ENCODE measurements at regions not wholly inside any gene's neighbourhood (a gene's known extent, or its start where the extent isn't known, plus 50 kb on each side); places are given as distances from the start of the nearest gene placed in this dataset.

DNA sequence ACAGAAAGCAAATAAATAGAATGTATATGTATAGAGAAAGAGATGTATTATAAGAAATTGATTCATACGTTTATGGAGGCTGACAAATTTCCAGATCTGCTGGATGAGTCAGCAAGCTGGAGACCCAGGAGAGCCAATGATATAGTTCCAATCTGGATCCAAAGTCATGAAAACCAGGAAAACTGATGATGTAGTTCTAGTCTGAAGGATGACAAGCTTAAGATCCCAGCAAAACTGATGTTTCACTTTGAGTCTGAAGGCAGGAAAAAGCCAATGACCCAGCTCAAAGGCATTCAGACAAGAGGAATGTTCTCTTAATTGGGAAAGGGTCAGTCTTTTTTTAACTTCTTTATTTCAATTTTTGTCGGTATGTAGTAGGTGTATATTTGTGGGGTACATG lies 102.6 kb downstream of the LHFPL1 start:
- DNase-seq (ENCODE audit: insufficient read length, low spot score) (no peak), FAIRE-seq (no peak)

DNA sequence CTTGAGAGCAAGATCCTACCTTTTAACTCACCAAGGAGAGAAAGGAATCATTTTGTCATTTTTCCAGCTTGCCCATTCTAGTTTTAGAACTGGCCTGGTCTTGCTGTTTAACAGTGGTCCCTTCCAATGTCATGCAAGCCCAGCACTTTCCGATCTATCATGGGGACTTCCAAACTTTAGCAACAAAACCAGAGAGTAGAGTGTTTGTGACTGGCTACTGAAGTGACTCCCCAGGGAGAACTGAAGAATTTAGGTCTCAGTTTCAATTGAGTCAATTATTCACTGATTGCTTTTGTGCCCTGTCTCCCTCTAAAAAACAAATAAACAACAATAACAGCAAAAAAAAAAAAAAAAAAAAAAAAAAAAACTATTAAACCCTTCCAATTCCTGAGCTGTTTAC lies 108.3 kb downstream of the LHFPL1 start:
- TF ChIP-seq SPI1 (IDR thresholded peaks at IDR 0.05; ENCODE audit: low read depth, low read length) (no peak), POLR2AphosphoS5 (IDR thresholded peaks at IDR 0.05; ENCODE audit: low read depth, low read length) (no peak), PAX5 (IDR thresholded peaks at IDR 0.05; ENCODE audit: insufficient read depth, low read length, severe bottlenecking) (no peak), POU2F2 (IDR thresholded peaks at IDR 0.05; ENCODE audit: low read depth, low read length) (no peak), TAF1 (IDR thresholded peaks at IDR 0.05; ENCODE audit: low read depth, low read length) (no peak), POLR2A (IDR thresholded peaks at IDR 0.05; ENCODE audit: low read depth, low read length) (no peak)
- no peak for DNase-seq (ENCODE audit: insufficient read length, low spot score)
- FAIRE-seq: no peak

More for the DNA sequence above, 102.6 kb downstream of the LHFPL1 start:
- TF ChIP-seq SPI1 (IDR thresholded peaks at IDR 0.05; ENCODE audit: low read depth, low read length) (no peak), POLR2AphosphoS5 (IDR thresholded peaks at IDR 0.05; ENCODE audit: low read depth, low read length) (no peak), POLR2A (IDR thresholded peaks at IDR 0.05; ENCODE audit: low read depth, low read length) (no peak), PAX5 (IDR thresholded peaks at IDR 0.05; ENCODE audit: insufficient read depth, low read length, severe bottlenecking) (no peak), POU2F2 (IDR thresholded peaks at IDR 0.05; ENCODE audit: low read depth, low read length) (no peak)

DNA sequence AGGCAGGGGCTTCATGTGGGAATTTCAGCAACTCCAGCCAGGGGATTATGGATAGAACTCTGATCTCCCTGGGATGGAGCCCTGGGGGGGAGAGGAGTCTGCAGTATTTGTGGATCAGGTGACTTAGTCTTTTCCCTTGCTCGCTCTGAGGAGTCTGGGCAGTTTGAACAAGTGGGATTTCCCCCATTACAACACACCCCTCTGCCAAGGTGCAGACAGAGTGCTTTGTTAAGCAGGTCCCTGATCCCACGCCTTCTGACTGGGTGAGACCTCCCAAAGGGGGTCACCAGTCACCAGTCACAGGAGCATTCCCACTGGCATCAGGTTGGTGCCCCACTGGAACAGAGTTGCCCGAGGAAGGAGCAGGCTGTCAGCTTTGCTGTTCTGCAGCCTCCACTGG lies 123.9 kb downstream of the LHFPL1 start:
- TF ChIP-seq POLR2AphosphoS5 (IDR thresholded peaks at IDR 0.05; ENCODE audit: low read depth, low read length): no peak
- TF ChIP-seq PAX5 (IDR thresholded peaks at IDR 0.05; ENCODE audit: insufficient read depth, low read length, severe bottlenecking): no peak
- TF ChIP-seq POLR2A (IDR thresholded peaks at IDR 0.05; ENCODE audit: low read depth, low read length): no peak
- no peak for TF ChIP-seq POU2F2 (IDR thresholded peaks at IDR 0.05; ENCODE audit: low read depth, low read length)
- TF ChIP-seq SPI1 (IDR thresholded peaks at IDR 0.05; ENCODE audit: low read depth, low read length): no peak
- no peak for TF ChIP-seq TAF1 (IDR thresholded peaks at IDR 0.05; ENCODE audit: low read depth, low read length)
- FAIRE-seq (no peak), DNase-seq (ENCODE audit: insufficient read length, low spot score) (no peak)

DNA sequence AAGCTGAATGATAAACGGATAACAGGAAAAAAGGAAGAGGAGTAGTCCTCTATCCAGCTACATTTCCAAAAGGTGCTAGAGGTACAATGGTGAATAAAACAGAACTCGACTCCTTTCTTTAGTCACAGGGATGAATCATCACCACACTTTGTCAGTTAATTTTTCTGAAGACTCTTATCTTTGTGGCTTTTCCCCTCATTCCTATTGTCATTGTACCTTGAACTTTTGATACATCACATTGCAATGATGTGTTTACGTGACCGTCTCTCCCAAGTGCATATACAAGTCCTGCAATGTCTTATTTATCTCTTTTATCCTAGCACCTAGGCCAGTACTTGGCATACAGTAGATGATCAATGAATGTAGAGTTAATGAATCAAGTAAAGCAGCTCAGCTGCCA lies 134.7 kb downstream of the LHFPL1 start:
- no peak for TF ChIP-seq PAX5 (IDR thresholded peaks at IDR 0.05; ENCODE audit: insufficient read depth, low read length, severe bottlenecking)
- no peak for TF ChIP-seq POLR2AphosphoS5 (IDR thresholded peaks at IDR 0.05; ENCODE audit: low read depth, low read length)
- no peak for TF ChIP-seq SPI1 (IDR thresholded peaks at IDR 0.05; ENCODE audit: low read depth, low read length)
- TF ChIP-seq POLR2A (IDR thresholded peaks at IDR 0.05; ENCODE audit: low read depth, low read length): no peak
- TF ChIP-seq POU2F2 (IDR thresholded peaks at IDR 0.05; ENCODE audit: low read depth, low read length): no peak
- no peak for TF ChIP-seq TAF1 (IDR thresholded peaks at IDR 0.05; ENCODE audit: low read depth, low read length)
- FAIRE-seq: no peak
- no peak for DNase-seq (ENCODE audit: insufficient read length, low spot score)

DNA sequence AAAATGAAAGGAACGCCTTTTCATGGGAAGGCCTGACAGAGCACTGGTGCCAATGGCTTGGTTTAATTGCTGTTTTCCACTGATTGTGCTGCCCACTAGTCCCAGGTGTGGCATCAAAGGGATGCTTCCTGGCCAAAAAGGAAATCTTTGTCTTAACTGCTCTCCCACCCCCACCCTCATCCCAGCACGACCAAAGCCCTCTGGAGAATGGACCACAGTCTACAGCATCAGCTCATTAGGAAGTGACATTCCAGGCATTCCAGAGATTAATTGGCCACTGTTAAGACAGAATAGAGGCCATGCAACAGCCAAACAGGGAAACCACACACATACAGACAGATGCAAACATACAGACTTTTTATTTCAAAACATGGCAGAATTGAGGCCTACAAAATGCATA lies 143.2 kb downstream of the LHFPL1 start:
- FAIRE-seq: no peak

DNA sequence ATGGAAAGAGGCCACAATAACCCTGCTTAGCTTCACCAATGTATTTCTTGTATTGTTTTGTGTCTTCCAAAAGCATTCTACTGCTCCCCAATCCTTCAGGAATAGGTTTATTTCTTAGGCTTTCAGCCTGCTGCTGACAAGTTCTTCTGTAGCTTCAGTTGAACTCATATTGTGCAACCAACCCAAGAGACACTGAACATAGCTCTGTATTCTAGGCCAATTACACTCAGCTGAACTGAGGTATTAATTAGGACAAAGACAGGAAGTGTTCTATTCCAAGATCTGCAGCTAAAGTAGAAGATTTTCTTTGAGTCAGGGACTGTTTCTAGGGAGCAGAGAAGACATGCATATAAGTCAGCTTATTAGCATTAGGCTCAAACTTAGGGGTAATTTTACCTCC lies 151.8 kb downstream of the LHFPL1 start:
- no peak for DNase-seq (ENCODE audit: insufficient read length, low spot score)
- FAIRE-seq: no peak
- TF ChIP-seq PAX5 (IDR thresholded peaks at IDR 0.05; ENCODE audit: insufficient read depth, low read length, severe bottlenecking) (no peak), POU2F2 (IDR thresholded peaks at IDR 0.05; ENCODE audit: low read depth, low read length) (no peak), POLR2AphosphoS5 (IDR thresholded peaks at IDR 0.05; ENCODE audit: low read depth, low read length) (no peak), TAF1 (IDR thresholded peaks at IDR 0.05; ENCODE audit: low read depth, low read length) (no peak), SPI1 (IDR thresholded peaks at IDR 0.05; ENCODE audit: low read depth, low read length) (no peak), POLR2A (IDR thresholded peaks at IDR 0.05; ENCODE audit: low read depth, low read length) (no peak)

More for the DNA sequence above, 143.2 kb downstream of the LHFPL1 start:
- no peak for DNase-seq (ENCODE audit: insufficient read length, low spot score)
- TF ChIP-seq POLR2AphosphoS5 (IDR thresholded peaks at IDR 0.05; ENCODE audit: low read depth, low read length) (no peak), PAX5 (IDR thresholded peaks at IDR 0.05; ENCODE audit: insufficient read depth, low read length, severe bottlenecking) (no peak), POU2F2 (IDR thresholded peaks at IDR 0.05; ENCODE audit: low read depth, low read length) (no peak), SPI1 (IDR thresholded peaks at IDR 0.05; ENCODE audit: low read depth, low read length) (no peak), POLR2A (IDR thresholded peaks at IDR 0.05; ENCODE audit: low read depth, low read length) (no peak), TAF1 (IDR thresholded peaks at IDR 0.05; ENCODE audit: low read depth, low read length) (no peak)

DNA sequence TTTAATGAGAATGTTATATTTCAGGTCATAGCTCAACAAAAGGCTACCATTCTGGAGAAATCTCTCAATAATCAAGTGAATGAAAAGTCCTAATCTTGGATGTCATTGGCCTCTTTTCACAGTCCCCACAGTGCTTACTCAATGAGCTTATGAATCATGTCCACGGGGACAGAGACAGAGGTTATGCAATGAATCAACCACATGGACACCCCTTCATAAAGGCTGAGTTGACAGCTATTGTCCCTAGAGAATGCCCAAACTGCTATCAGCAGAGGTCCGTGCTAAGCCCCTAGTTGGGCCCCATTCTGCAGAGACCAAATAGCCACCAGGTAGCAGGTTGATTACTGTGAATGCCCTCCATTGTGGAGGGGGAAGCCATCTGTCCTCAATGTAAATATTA lies 158.1 kb downstream of the LHFPL1 start:
- TF ChIP-seq POLR2AphosphoS5 (IDR thresholded peaks at IDR 0.05; ENCODE audit: low read depth, low read length): no peak
- no peak for TF ChIP-seq PAX5 (IDR thresholded peaks at IDR 0.05; ENCODE audit: insufficient read depth, low read length, severe bottlenecking)
- TF ChIP-seq POLR2A (IDR thresholded peaks at IDR 0.05; ENCODE audit: low read depth, low read length): no peak
- no peak for TF ChIP-seq TAF1 (IDR thresholded peaks at IDR 0.05; ENCODE audit: low read depth, low read length)
- TF ChIP-seq POU2F2 (IDR thresholded peaks at IDR 0.05; ENCODE audit: low read depth, low read length): no peak
- no peak for TF ChIP-seq SPI1 (IDR thresholded peaks at IDR 0.05; ENCODE audit: low read depth, low read length)
- no peak for FAIRE-seq
- no peak for DNase-seq (ENCODE audit: insufficient read length, low spot score)

DNA sequence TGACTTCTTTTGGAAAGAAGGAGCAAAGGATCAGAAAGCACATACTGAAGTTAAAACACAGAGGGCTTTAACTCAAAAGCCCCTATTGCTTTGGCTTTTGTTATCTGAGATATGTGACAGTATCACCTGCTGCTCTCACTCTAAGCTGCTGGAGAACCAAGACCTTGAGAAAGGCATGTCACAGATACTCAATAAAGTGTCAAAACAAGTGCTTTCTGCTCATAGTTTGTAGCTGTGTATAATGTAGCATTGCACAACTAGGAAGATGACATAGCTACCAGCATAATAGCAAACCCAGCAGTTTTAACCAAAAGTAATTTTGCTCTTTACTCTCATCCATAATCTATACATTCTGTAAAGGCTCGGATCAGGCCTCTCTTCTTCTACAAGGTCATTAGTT lies 159.6 kb downstream of the LHFPL1 start:
- no peak for TF ChIP-seq POLR2A (IDR thresholded peaks at IDR 0.05; ENCODE audit: low read depth, low read length)
- TF ChIP-seq POLR2AphosphoS5 (IDR thresholded peaks at IDR 0.05; ENCODE audit: low read depth, low read length): no peak
- no peak for TF ChIP-seq POU2F2 (IDR thresholded peaks at IDR 0.05; ENCODE audit: low read depth, low read length)
- no peak for TF ChIP-seq TAF1 (IDR thresholded peaks at IDR 0.05; ENCODE audit: low read depth, low read length)
- no peak for TF ChIP-seq SPI1 (IDR thresholded peaks at IDR 0.05; ENCODE audit: low read depth, low read length)
- TF ChIP-seq PAX5 (IDR thresholded peaks at IDR 0.05; ENCODE audit: insufficient read depth, low read length, severe bottlenecking): no peak
- FAIRE-seq (no peak), DNase-seq (ENCODE audit: insufficient read length, low spot score) (no peak)

DNA sequence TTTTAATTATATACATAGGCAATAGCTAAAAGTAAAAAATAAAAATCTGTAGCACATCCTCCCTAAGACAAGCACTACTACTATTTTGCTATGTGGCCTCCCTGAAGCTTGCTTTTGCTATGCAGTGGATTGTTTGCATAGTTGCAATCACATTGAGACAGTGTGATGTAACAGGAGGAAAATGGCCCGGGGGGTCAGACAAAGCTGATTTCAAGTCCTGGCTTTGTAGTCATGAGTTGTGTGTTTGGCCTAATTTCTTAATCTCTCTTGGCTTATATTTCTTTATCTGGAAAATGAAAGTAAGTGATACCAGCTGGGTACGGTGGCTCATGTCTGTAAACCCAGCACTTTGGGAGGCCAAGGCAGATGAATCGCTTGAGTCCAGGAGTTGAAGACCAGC lies 166.6 kb downstream of the LHFPL1 start:
- no peak for DNase-seq (ENCODE audit: insufficient read length, low spot score)
- no peak for FAIRE-seq
- TF ChIP-seq TAF1 (IDR thresholded peaks at IDR 0.05; ENCODE audit: low read depth, low read length): no peak
- no peak for TF ChIP-seq POLR2A (IDR thresholded peaks at IDR 0.05; ENCODE audit: low read depth, low read length)
- TF ChIP-seq POU2F2 (IDR thresholded peaks at IDR 0.05; ENCODE audit: low read depth, low read length): no peak
- no peak for TF ChIP-seq SPI1 (IDR thresholded peaks at IDR 0.05; ENCODE audit: low read depth, low read length)
- no peak for TF ChIP-seq POLR2AphosphoS5 (IDR thresholded peaks at IDR 0.05; ENCODE audit: low read depth, low read length)
- no peak for TF ChIP-seq PAX5 (IDR thresholded peaks at IDR 0.05; ENCODE audit: insufficient read depth, low read length, severe bottlenecking)

DNA sequence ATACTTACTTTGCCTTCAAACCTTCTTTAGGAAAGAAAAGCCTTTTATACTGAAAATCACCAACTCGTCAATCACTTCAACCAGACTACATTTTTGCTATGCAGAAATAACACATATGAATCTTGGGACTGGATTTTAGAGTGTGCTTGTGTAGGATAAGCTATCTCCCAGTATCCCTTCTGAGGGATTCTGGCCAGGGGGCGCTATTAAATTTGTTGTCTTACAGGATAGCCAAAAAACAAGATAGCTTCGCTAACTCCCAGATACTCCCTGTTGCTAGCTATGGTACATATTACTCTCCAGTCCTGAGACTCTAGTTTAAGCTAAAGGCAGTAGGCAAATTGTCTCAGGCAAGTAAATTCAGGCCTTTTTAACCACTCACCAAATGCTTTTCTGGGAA lies 167.2 kb downstream of the LHFPL1 start:
- TF ChIP-seq POU2F2 (IDR thresholded peaks at IDR 0.05; ENCODE audit: low read depth, low read length) (no peak), SPI1 (IDR thresholded peaks at IDR 0.05; ENCODE audit: low read depth, low read length) (no peak), POLR2A (IDR thresholded peaks at IDR 0.05; ENCODE audit: low read depth, low read length) (no peak), TAF1 (IDR thresholded peaks at IDR 0.05; ENCODE audit: low read depth, low read length) (no peak)
- FAIRE-seq (no peak), DNase-seq (ENCODE audit: insufficient read length, low spot score) (no peak)

Measured in GM12891 (cell line).